RKO (cell line): ENCODE measurements at regions not wholly inside any gene's neighbourhood (a gene's known extent, or its start where the extent isn't known, plus 50 kb on each side); places are given as distances from the start of the nearest gene placed in this dataset.
A peak's percentile ranks its signal among the peaks of the same experiment; 100 is the strongest.

Source experiments
- DNase-seq: peaks from one replicate; pipeline ENCODE4 v3.0.0-alpha.2; 2016; ENCODE audit warnings: low spot score

DNA sequence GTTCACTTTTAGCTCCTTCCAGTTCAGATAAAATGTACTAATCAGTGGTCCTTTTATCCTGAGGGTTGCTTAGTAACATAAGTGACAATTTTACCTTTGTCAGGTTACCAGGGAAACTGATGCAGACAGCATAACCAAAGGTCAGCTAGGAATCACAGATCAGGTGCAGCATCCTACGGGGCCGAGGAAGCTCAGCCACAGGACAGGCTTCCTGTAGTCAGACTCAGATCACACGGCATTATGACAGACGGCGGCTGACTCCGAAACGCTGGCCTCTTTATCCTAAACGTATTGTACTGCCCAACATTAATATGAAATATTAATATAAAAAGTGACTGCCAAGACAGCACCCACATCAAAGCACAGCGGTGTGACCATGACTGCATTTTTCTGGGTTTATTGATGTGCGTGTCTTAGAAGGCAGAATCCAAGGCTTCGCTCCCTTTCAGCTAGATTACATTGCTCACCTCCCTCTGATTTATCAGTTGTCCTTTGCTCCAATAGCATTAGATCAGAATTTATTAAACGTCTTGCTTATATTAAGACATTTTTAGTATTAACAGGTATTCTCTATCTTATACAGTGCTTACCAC, 444.5 kb downstream of the CMPK2 start:
- no peak for DNase-seq

DNA sequence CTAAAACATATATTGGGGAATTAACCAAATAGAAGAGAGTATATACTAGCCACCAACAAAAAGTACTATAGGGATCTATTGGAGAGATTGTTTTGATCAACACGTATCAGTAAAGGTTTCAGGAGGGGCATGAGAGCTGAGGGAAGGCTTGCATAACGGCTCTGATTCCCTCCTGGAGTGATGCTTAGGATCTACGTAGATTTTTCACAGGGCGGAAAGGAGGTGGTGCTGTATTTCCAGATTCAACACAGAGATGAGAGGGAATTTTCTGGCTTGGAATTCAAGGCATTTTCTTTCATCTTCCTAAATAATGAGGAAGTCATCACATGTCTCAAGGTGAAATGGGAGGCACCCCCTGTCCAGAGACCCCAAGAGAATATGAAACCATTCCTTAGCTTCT, 443.8 kb downstream of the CMPK2 start:
- no peak for DNase-seq

DNA sequence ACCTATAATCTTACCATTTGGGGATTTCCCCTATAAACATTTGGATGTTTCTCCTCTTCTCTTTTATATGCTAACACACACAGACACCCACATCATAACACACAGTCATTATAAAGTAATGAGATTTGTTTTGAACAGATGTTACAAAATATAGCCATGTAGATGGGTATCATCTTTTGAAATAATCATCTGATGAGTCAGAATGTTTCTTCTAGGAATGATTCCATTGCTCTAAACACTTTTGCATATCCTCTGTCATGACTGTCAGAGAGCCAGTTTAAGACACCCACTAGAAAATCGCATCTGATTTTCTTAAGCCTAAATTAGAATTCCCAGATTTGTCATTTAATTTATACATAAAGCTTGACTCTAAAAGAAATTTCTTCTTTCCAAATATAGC, 442.6 kb downstream of the CMPK2 start:
- DNase-seq: no peak

DNA sequence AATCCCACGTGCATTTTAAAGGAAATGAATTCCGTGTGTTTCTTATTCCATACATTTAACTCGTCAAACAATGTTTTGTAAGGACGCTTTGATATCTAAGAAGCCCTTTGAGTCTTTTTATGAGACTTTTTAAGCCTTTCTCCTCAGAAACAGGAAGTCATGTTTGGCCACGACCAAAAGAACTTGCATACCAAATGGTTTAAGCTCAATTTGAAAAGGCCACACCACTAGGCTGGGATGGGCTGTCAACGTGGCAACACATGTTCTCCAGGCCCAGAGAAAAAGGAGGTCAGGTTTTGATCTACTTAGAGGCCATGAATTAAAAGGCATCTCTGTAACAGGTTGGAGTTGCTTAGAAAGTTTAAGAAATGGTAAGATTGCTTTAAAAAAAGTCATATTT, 441.8 kb downstream of the CMPK2 start:
- no peak for DNase-seq

DNA sequence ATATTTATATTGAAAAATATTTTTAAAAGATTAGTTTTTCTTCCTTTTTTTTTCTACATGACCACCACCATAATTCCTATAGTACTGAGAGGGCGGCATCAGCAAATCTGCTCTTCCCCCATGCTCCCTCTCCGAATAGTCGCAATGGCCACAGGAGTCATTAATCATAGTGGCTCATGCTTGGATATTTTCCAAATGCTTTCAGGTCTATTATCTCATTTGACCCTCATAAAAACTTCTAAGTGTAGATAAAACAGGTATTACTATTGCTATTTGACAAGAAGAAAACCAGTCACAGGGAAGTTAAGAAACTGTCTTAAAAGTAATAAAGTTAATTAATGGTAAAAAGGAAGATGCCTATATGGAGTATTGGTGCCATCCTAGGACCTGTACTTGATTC, 440.7 kb downstream of the CMPK2 start:
- DNase-seq: no peak

DNA sequence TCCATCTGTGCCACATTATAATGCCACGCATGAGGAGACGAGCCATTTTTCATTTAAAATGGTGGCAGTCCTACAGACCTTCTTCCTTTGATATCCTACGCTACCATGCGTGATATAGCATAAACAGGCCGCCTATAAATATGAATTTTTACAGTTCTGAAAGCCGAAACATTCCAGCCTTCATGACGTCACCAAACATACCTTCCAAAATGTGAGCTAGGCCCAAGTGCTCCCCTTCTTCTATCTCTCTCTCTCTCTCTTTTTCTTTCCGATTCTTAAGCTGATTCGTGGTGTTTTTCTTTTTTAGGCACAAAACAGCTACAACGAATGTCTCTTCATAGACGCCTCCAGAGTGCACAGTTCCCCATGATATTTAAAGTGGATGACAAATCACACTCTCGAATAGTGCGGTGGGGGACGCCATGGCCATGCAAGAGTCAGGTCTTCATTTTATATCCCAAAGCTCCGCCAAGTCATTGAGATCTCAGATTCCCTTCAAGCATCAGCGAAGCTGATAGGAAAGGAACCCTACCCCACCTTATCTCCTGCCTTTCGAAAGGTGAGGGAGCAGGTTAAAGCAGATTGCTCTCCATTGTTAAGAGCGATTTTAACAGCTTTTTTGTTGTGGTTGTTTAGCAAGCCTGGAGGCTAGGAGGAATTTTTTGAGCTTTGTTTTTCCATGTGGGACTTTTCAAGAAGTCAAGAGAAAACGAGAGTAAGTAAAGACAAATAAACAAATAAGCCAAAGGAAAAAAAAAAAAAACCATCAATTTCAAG, 436.3 kb downstream of the CMPK2 start:
- DNase-seq: no peak

DNA sequence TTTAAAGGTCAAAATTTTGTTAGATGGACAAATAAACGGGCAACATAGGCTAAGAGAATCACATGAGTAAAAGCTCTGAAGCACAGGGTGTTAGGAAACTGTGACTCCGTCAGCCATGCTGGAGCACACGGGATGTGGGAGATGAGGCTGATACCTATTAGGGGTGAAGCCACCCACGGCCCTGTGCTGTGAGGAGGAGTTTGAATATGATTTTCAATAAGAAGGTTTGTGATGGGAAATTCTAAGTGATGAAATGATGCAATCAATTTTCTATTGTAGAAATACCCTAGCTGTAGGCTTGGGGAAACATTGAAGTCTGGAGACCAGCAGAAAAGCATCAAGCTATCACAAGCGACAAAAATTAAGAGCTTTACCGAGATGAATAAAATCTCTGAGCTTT, 431.3 kb downstream of the CMPK2 start:
- no peak for DNase-seq

DNA sequence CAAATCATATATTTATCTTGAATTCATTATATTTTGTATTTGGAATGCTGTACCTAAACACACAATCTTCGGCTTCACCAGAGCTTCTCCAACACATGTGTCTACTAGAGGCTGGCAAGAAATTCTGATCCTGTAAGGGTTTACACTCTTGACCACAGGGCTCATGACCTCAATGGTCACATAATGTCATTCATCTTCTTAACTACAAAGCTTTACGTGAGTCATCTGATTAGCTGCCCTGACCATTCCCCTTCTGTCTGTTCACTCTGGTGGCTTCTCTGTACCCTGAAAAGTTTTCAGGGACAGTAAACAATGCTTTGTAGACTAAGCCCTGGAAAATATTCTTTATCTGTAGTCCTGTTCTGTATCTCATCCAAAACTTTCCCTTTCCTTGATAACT, 423.9 kb downstream of the CMPK2 start:
- DNase-seq: no peak

DNA sequence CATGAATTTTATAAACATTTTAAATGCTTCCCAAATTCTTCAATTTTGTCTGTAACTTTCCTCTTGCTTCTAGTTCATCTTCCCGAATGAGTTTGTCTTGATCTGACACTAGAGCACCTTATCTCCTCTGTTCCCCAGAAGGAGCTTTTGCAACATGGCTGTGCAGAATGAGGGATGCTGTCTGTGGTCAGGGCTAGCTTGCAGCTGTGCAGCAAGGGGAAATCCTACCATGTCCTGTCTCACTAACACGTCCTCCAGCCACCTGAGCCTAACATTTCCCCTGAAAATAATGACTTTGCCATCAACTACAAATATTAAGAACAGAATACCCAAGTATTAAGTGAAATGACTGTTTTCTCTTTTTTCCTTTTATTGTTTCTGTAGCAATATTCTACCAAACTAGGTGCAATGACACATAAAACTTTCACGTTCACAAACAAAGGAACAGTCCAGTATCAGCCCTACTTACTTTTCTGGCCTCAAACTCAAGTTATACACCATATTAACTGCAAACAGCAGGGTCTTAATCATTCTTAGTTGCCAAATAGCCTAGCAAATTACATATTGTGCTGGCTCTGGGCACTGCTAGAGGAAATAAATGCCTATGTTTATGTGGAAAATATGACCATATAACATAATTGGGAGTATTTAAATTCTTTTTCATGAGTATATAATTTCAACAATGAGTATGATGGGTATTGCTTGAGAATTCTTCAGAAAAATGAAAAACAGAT, 423.3 kb downstream of the CMPK2 start:
- DNase-seq: no peak

DNA sequence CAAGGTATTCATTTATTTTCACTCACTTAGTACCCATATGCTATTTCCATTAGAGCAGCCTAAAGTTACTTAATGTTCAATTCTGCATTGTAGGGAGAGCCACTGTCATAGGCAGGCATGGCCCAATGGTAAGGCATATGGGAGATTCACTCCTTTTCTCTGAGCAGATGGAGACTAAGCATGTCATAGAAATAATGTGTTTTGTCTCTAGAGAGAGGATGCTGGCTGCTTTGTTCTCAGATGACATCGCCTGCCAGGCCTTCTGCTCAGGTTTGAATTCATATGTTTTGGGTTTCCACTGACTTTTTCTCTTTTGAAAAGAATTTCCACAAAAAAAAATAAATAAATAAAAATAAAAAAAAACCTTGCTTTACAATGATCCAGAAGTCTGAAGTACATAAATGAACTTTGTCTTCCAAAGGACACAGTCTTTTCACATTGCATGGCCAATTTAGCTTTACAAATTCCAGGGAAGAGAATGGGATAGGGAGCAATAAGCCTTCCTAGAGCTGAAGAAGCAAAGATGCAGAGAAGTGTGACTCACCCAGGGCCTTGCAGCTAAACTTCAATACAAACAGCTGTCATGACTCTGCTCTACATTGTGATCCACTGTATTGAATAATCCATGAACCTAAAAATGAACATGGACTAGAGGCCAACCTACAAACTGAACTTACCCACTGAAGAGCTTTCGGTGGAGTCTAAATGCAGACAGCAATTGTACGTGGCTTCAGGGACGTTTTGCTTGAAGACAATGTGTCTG, 422.5 kb downstream of the CMPK2 start:
- peak; percentile 3 for DNase-seq

DNA sequence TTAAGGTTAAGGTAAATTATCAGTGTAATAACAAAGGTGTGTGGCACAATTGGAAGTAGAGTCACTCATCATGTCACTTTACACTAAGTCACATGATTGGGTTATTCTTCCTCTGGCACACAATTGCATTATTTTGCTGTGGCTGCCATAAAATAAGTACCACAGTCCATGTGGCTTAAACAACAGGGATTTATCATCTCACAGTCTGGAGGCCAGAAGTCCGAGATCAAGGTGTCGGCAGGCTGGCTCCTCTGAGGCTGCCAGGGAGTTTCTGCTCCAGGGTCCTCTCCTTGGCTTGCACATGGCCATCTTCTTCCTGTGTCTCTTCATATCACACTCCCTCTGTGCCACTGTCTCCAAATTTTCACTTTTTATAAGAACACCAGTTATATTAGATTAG, 421.2 kb downstream of the CMPK2 start:
- no peak for DNase-seq

DNA sequence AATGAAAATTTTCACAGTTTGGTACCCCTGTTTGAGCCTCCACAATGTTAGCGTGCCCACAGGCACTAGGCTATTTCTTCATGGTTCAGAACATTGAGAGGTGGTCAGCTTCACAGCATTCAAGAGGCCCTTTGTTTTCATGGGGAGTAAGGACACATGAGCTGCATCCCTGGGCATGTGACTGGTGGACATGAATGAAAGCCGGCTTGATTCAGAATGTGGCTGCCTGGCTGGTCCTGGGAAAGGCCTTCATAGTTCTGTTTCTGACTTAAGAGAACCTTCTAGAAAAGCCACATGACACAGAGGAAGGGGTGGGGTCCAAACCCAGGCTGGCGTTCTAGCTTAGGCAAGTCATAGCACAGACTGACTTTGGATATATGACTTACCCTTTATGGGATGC, 420.6 kb downstream of the CMPK2 start:
- DNase-seq: no peak

DNA sequence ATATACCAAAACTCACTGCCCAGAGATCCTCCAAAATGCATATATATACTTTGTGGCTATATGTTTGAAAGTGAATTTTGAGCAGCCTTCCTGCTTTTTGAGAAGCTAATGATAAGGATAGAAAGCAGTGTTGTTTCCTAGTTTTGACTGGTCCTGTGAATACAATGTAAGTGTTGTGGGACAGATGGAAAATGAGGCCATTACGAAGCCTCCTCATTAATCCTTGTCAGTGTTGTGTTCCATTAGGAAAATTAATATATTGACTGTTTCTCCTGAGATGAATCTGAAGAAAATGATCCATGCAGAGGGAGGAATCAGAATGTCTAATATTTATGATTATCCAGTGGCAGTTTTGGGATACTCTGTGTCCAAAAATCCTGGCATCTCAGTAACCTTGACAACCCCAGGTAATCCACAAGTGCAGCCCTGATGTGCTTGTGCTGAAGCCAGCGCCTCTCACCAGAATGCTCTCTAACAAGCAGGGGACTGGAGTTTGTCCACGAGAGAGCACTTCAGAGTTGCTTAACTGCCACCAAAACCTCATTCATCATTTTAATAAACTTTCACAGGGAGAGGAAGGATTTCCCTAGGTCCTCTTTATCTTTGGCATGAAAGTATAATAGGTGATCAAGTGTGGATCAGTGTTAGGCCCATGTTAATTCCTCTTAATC, 418.6 kb downstream of the CMPK2 start:
- no peak for DNase-seq

DNA sequence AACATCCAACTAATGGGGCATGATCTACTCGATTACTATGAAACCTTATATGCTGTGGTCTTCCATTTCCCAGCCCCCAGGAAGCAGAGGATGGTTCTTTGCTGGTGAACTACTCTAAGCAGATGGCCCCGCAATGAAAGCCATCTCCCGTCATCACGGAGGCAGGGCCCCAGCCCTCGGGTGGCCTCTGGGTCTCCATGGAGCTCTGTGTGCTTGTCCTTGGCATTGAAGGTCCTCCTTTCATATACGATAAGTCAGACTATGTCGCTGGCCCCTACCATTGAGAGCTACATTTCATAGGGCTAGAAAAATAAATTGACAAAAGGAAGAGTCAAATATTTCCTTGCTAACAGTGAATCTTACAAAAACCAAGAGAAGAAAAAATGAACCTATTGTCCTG, 416.8 kb downstream of the CMPK2 start:
- DNase-seq: no peak

DNA sequence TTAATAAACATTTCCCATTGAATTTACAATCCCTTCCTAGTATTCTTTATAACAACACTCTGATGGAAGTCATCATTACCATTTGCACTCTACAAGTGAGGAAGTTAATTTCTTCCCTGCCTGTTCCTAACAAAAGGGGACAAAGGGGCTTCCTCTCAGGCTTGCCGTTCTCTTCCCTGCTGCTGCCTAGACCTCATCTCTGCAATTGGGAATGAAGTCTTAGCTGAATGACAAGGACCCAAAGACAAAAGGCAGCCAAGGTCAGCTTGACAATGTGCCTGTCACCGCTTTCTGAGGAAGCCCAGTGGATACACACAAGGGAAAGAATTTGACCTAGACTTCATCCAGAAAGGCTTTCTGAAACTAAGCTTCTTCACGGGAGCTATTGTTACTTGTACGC, 416.4 kb downstream of the CMPK2 start:
- no peak for DNase-seq

DNA sequence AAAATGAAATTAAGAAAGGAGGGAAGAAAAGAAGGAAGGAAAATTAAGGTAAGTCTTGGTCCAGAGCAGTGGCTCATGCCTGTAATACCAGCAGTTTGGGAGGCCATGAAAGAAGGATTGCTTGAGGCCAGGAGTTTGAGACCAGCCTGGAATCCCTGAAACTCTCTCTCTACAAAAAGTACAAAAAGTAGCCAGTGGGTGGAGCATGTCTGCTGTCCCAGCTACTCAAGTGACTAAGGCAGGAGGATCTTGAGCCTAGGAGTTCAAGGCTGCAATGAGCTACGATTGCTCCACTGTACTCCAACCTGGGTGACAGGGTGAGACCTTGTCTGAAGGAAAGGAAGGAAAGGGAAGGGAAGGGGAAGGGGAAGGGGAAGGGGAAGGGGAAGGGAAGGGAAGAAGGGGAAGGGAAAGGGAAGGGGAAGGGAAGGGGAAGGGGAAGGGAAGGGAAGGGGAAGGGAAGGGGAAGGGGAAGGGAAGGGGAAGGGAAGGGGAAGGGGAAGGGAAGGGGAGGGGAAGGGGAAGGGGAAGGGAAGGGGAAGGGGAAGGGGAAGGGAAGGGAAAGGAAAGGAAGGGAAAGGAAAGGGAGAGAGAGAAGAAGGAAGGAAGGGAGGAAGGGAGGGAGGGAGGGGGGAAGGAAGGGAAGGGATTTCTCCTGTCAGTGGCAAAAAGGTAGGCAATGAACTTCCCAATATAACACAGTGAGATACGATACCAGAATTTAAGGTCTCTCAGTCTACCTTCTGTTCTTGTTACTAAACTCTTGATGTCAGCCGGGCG, 412.8 kb downstream of the CMPK2 start:
- DNase-seq: peak; percentile 47

DNA sequence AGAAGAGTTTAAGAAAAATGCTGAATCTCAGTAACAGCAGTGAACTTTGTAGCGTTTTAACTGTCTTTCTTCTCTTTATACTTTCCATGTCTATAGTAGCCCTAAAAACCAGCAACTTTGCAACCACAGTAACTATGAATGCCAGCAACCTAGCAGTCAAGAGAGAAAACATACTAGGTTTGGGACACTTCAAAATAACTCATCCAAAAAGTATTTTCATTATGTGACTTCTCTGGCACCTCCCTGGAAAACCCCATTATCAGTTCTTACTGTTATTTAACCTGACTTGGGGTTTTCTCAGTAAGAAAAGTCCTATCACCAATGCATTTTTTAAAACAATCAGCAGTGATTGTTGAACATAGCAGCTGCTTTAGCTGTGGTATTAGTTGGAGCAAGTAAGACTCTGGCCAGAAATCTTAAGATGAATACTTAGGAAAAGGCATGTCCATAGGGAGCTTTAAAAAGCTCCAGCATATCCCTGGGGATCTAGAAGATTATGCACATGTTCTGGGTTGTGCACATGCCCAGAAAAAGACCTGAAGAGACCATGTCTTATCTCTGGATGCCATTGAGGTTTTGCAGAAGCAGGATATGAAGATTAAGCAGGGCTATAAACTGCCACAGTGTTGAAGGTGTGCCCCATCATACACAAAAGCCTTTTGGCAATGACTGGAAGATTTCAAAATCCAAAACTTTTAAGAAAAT, 411.3 kb downstream of the CMPK2 start:
- no peak for DNase-seq

DNA sequence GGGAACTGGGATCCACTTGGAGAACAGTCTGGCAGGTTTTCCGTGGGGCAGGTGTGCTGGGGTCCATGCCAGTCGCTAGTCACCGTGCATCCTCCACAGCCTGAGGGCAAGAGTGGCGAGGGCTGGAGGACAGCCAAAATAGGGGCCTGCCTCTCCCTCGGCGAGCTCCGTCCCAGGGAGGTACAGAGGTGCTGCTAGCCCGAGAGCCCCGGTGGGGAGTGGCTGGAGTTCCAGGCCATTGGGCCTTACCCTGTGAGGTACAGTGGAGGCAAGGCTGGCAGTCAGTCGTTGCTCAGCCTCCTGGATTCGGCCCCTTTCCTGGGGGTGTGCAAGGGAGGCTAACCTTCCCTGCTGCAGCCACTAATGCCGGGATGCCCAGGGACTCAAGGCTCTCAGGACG, 406.6 kb downstream of the CMPK2 start:
- DNase-seq: no peak

DNA sequence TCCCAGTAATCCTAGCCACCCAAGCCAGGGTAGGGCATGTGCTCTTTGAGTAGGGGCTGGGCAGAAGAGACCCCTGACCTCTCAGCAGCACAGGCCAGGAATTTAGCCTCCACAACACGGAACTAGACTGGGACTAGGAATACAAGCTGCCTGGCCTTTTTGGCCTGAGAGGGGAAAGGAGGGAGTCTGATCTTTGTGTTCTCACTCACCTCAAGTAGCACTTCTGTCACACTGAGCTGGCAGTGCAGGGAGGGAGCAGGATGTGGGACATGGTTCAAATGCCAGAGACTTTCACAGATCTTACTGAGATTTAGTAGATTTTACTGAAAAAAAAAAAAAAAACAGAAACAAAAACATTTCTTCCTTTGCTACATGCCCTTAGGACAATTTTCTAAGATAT, 395.2 kb downstream of the CMPK2 start:
- no peak for DNase-seq

DNA sequence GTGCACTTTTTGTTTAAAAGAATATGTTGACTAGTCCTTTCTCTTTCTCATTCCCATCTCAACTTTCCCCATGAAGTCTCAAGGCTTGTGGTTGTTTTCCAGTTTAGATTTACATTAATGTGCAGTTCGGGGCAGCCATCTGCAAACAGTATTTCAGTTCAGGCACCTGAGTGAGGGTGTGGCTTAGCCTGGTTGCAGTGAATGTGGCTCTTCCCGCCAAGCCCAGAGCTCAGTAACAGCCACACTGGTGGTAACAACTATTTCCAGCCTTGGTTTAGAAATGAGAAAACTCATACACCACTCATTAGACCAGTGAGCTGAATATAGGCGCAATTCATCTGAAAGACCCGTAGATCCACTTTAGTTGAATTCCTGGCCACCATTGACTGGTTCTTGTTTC, 394.3 kb downstream of the CMPK2 start:
- DNase-seq: no peak
